Fibroblast of lung (primary cell): ENCODE measurements at regions not wholly inside any gene's neighbourhood (a gene's known extent, or its start where the extent isn't known, plus 50 kb on each side); places are given as distances from the start of the nearest gene placed in this dataset.

ENCODE experiments used
- DNase-seq, 2 donors: peaks; one replicate each; pipeline versions ENCODE4 v3.0.0 to v3.0.0-alpha.2; 2010; ENCODE audit warnings: low read depth in 2 of 2
- H2AFZ ChIP-seq: 2 replicates; pipeline ENCODE4 v1.5.1; 2012; ENCODE audit warnings: low read length, control low read depth, inconsistent platforms
- H3K27ac ChIP-seq: 2 replicates; pipeline ENCODE4 v1.5.1; 2011; ENCODE audit warnings: low read length, control low read depth; ENCODE audit not compliant: insufficient read depth
- H3K27me3 ChIP-seq: 2 replicates; pipeline ENCODE4 v1.5.1; 2011; ENCODE audit warnings: mild to moderate bottlenecking, low read length; ENCODE audit not compliant: control insufficient read depth, insufficient read depth
- H3K36me3 ChIP-seq: 2 replicates; pipeline ENCODE4 v1.5.1; 2011; ENCODE audit warnings: low read length; ENCODE audit not compliant: control insufficient read depth, insufficient read depth
- H3K4me1 ChIP-seq: 2 replicates; pipeline ENCODE4 v1.5.1; 2011; ENCODE audit warnings: low read length; ENCODE audit not compliant: control insufficient read depth, insufficient read depth; ENCODE audit errors: extremely low read depth
- H3K4me2 ChIP-seq: 2 replicates; pipeline ENCODE4 v1.5.1; 2011; ENCODE audit warnings: low read length, control low read depth; ENCODE audit not compliant: insufficient read depth; ENCODE audit errors: extremely low read depth
- H3K4me3 ChIP-seq, 4 experiments: fragments of 200-600 bp in 1 of 4; sonication (generic) in 1 of 4; replicated peaks in 1 of 4; 2 replicates each; pipeline ENCODE4 v1.5.1; 2011 to 2016; ENCODE audit warnings: low read length in 4 of 4, low read depth in 3 of 4, mild to moderate bottlenecking in 3 of 4, control low read depth in 2 of 4, inconsistent platforms in 1 of 4, mixed read lengths in 1 of 4; ENCODE audit not compliant: insufficient read depth in 1 of 4; ENCODE audit errors: control extremely low read depth in 1 of 4
- H3K79me2 ChIP-seq: 2 replicates; pipeline ENCODE4 v1.5.1; 2012; ENCODE audit warnings: mild to moderate bottlenecking, low read length, inconsistent platforms; ENCODE audit not compliant: control insufficient read depth, insufficient read depth
- H3K9ac ChIP-seq: 2 replicates; pipeline ENCODE4 v1.5.1; 2011; ENCODE audit warnings: mild to moderate bottlenecking, low read length, control low read depth; ENCODE audit not compliant: insufficient read depth
- H3K9me3 ChIP-seq: 2 replicates; pipeline ENCODE4 v1.5.1; 2012; ENCODE audit warnings: low read depth, low read length; ENCODE audit not compliant: control insufficient read depth, insufficient read depth
- H4K20me1 ChIP-seq: 2 replicates; pipeline ENCODE4 v1.5.1; 2011; ENCODE audit warnings: low read length; ENCODE audit not compliant: control insufficient read depth, insufficient read depth; ENCODE audit errors: extremely low read depth
- EZH2 ChIP-seq: IDR thresholded peaks from 2 replicates; pipeline ENCODE4 v1.5.1; 2012; ENCODE audit warnings: low read length, control low read depth, mild to moderate bottlenecking; ENCODE audit errors: missing control alignments
- TF ChIP-seq, protein P1 (sequence below), 2 donors: IDR thresholded peaks in 1 of 2; conservative IDR thresholded peaks in 1 of 2; 1 replicate in 1 of 2; 2 replicates in 1 of 2; pipeline ENCODE4 v1.5.1; 2011 to 2012; ENCODE audit warnings: low read length in 2 of 2, control low read depth in 1 of 2, inconsistent platforms in 1 of 2, low read depth in 1 of 2, mild to moderate bottlenecking in 1 of 2

DNA sequence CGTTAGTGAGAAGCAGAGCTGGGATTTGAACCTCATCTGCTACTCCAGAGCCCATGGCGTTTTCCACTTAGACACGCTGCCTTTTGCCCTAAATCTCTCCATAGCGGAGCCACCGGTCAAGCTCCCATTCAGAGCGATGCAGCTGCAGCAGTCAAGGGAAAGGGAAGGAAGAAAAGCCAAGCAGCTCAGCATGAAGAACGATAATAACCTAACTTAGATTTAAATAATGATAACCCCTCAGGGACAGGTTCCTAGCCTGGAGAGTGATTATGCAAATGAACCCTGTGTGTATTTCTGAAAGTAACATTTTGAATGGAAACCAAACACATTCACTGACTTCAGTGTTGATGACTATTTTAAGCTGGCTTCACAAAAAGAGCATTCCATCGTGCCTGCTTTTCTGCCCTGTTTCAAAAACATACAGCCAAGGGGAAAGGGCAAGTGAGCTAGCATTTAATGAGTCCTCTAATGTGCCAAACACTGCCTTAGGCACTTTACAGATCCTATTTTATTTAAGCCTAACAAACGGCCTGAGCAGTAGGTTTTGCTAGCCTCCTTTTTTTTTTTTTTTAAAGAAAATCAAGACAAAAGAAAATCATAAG lies 798.3 kb downstream of the CDH8 start:
- no peak overlapping the region for H3K9ac ChIP-seq
- no peaks in the 10 kb centered on the region for H3K27me3 ChIP-seq
- no peaks in the 10 kb centered on the region for H4K20me1 ChIP-seq
- H3K4me1 ChIP-seq: no peaks in the 10 kb centered on the region
- H3K36me3 ChIP-seq: no peaks in the 10 kb centered on the region
- DNase-seq: no peak
- H3K4me2 ChIP-seq: no peak overlapping the region
- no peaks in the 10 kb centered on the region for H3K9me3 ChIP-seq
- no peak overlapping the region for H2AFZ ChIP-seq
- no peak overlapping the region for H3K4me3 ChIP-seq
- H3K27ac ChIP-seq: no peak overlapping the region
- no peaks in the 10 kb centered on the region for H3K79me2 ChIP-seq
- TF ChIP-seq, protein P1, sequence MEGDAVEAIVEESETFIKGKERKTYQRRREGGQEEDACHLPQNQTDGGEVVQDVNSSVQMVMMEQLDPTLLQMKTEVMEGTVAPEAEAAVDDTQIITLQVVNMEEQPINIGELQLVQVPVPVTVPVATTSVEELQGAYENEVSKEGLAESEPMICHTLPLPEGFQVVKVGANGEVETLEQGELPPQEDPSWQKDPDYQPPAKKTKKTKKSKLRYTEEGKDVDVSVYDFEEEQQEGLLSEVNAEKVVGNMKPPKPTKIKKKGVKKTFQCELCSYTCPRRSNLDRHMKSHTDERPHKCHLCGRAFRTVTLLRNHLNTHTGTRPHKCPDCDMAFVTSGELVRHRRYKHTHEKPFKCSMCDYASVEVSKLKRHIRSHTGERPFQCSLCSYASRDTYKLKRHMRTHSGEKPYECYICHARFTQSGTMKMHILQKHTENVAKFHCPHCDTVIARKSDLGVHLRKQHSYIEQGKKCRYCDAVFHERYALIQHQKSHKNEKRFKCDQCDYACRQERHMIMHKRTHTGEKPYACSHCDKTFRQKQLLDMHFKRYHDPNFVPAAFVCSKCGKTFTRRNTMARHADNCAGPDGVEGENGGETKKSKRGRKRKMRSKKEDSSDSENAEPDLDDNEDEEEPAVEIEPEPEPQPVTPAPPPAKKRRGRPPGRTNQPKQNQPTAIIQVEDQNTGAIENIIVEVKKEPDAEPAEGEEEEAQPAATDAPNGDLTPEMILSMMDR (conservative IDR thresholded peaks at IDR 0.05 in 1 of 2, IDR thresholded peaks at IDR 0.05 in 1 of 2; ENCODE audit: low read depth in 1 of 2, low read length in 2 of 2): no peak
- no peak for TF ChIP-seq EZH2

DNA sequence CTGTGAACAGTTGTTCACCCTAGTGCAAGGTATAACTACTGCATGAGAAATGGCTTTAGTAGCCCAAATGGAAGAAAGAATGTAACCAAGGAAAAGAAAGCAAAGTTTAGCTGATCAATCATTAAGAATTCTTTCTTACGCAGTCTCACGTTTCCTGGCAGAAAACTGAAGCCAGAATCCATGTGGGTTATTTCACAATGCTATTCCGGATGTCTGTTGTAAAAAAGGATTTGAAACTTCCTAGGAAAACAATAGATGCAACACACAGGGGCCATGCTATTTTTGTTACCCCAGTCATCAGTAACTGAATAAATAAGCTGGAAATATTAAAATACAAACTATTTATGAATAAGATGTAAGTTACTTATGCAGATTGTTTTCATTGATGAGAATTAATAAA lies 802.5 kb downstream of the CDH8 start:
- Histone ChIP-seq H3K79me2 (no peaks in the 10 kb centered on the region), H3K4me2 (no peak overlapping the region), H3K9ac (no peak overlapping the region), H3K4me3 (no peak overlapping the region), H3K4me1 (no peaks in the 10 kb centered on the region), H2AFZ (no peak overlapping the region), H3K9me3 (no peaks in the 10 kb centered on the region), H4K20me1 (no peaks in the 10 kb centered on the region), H3K27me3 (no peaks in the 10 kb centered on the region), H3K36me3 (no peaks in the 10 kb centered on the region), H3K27ac (no peak overlapping the region)
- TF ChIP-seq, protein P1 (conservative IDR thresholded peaks at IDR 0.05 in 1 of 2, IDR thresholded peaks at IDR 0.05 in 1 of 2; ENCODE audit: low read depth in 1 of 2, low read length in 2 of 2): no peak
- TF ChIP-seq EZH2: no peak
- no peak for DNase-seq

DNA sequence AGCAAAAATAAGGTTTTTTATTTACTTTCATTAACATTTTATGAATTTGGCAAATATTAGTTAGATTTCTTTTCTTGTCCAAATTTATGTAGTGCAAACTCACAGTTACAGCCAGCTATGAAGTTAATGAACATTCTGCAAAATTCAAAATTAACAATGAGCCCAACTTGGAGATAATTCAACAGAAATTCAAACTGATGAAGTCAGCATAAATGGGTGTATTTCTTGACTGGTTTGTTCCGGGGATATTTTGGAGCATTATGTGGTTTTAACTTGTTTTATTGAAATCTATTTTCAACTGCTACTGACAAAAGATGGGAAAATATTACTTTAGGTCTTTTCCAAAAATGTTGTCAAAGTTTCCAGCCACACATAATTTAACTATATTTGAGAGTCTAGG lies 807.9 kb downstream of the CDH8 start:
- DNase-seq: no peak
- Histone ChIP-seq H3K27me3 (no peaks in the 10 kb centered on the region), H3K4me1 (no peaks in the 10 kb centered on the region), H3K36me3 (no peaks in the 10 kb centered on the region), H3K4me3 (no peak overlapping the region), H4K20me1 (no peaks in the 10 kb centered on the region), H2AFZ (no peak overlapping the region), H3K27ac (no peak overlapping the region), H3K9me3 (no peaks in the 10 kb centered on the region), H3K79me2 (no peaks in the 10 kb centered on the region), H3K9ac (no peak overlapping the region), H3K4me2 (no peak overlapping the region)
- TF ChIP-seq, protein P1 (conservative IDR thresholded peaks at IDR 0.05 in 1 of 2, IDR thresholded peaks at IDR 0.05 in 1 of 2; ENCODE audit: low read depth in 1 of 2, low read length in 2 of 2): no peak
- TF ChIP-seq EZH2: no peak
